ENCODE measurements at regions not wholly inside any gene's neighbourhood (a gene's known extent, or its start where the extent isn't known, plus 50 kb on each side); places are given as distances from the start of the nearest gene placed in this dataset.
A peak's percentile ranks its signal among the peaks of the same experiment; 100 is the strongest.

- peak; percentile 71 for DNase-seq (ENCODE audit: low spot score)
Measured at GRCh38 chr9:107644733-107645463, 155.3 kb upstream of the KLF4 start.

DNA sequence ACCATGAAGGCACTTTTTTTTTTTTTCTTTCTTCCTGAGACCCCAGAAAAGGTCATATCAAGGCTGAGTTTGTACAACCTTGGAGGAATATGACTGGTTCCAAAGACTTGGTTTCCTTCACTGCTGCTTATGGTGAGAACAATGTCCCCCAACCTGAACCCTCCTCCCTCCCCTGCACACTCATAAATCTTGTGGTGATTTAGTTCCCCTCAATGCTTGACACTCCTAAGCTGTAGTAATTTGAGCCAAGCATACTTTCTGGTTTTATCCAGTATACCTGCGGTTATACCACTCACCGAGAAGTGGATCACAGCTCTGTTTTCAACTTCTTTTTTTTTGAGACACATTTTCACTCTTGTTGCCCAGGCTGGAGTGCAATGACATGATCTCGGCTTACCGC lies 149.9 kb upstream of the KLF4 start:
- no peak for DNase-seq (ENCODE audit: low spot score)

DNA sequence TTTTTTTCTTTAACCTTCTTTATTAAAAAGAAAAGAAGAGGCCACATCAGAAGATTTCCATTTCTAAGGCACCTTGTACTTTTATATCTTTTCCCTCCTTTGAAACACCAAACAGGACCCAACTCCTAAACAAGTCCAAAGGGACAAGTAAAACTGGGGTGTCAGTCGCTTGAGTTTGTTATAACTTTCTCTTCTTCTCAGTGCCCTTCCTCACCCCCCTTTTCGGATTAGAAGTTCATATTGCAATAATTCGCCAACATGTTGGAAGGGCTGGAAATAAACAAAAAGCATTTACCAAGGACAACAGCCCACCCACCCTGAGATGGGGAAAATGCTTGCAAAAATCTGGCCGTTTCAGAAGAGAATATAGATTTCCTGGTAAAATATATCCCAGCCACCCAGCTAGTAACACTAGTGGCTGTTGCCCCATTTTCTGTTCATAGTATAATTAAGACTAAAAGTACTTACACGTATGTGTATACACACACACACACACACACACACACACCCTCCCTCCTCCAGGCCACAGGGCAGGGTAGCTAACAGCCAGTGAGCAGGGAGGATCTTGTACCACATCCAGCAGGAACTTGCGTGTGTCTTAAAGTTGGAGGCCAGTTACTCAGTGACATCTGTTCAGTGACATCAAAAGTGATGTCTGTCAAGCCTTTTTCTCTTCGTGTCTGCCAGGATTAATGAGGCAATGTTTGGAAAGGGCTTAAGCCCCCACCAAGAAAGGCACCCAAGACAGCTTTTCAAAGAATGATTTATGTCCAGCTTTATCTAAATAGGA lies 149.1 kb upstream of the KLF4 start:
- peak; percentile 40 for DNase-seq (ENCODE audit: low spot score)

- peak; percentile 89 for DNase-seq (ENCODE audit: low spot score)
Measured at GRCh38 chr9:107637421-107638420, 148.2 kb upstream of the KLF4 start.

GRCh38 chr9:107636571-107637381 lies 147.2 kb upstream of the KLF4 start:
- no peak for DNase-seq (ENCODE audit: low spot score)

DNA sequence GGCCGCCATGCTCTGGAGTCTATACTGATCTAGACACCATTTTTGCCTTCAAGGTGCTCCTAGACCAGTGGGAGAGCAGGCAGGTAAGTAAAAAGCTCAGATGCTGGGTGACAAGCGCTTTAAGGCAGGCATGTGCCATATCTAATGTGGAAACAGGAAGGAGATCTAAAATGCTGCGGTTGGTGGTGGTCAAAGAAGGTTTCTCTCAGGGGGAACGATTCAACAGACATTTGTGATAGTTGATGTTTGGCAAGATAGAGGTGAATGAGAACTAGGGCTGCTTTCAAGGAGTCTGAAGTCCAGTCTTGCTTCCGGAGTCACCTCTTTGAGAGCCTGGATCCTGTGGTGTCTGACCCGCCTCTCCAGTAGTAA lies 146.2 kb upstream of the KLF4 start:
- no peak for DNase-seq (ENCODE audit: low spot score)

- DNase-seq (ENCODE audit: low spot score), result peak; percentile 80
Measured at GRCh38 chr9:107635101-107635802, 145.7 kb upstream of the KLF4 start.

GRCh38 chr9:107633406-107633805 lies 143.8 kb upstream of the KLF4 start:
- DNase-seq (ENCODE audit: low spot score), result no peak

- DNase-seq (ENCODE audit: low spot score), result no peak
Measured at GRCh38 chr9:107632661-107633060, 143.1 kb upstream of the KLF4 start.

DNA sequence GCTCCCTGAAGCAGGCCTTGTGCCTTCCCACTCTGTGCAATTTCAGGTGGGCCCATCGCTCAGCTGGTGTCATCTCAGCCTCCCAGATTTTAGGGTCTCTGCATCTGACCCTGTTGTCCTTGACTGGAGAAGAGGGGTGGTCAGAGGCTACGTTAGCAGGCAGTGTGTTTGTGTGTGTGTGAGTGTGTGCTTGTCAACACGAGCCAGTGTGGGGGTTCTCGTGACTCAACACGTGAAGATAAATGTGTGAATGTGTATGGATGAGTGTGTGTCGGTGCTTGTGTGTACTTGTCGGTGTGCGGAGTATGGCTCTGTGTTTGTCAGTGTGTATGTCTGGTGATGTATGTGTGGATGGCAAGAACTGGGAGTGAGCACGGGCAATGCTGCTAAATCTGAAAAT lies 142.6 kb upstream of the KLF4 start:
- DNase-seq (ENCODE audit: low spot score), result no peak

- DNase-seq (ENCODE audit: low spot score), result no peak
Measured at GRCh38 chr9:107631788-107632187, 142.2 kb upstream of the KLF4 start.

DNA sequence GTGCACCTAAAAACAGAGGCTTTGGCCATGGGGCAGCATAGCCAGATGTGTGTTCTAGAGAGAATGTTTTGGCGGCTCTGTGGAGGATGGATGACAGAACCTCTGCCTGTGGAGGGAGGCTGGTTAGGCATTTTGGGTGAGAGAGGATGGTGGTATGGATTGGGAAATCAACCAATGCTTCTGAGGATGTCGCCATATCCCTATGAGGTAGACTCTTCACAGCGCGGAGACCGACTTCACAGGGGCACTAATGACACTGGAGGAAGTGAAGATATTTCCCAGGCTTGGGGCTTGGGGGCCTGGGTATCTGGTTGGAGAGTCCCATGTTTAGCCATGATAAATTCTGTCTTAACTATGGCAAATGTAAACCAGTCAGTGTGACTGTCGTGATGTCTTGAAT lies 140.6 kb upstream of the KLF4 start:
- no peak for DNase-seq (ENCODE audit: low spot score)

GRCh38 chr9:107628444-107628843 lies 138.9 kb upstream of the KLF4 start:
- DNase-seq (ENCODE audit: low spot score), result no peak

DNA sequence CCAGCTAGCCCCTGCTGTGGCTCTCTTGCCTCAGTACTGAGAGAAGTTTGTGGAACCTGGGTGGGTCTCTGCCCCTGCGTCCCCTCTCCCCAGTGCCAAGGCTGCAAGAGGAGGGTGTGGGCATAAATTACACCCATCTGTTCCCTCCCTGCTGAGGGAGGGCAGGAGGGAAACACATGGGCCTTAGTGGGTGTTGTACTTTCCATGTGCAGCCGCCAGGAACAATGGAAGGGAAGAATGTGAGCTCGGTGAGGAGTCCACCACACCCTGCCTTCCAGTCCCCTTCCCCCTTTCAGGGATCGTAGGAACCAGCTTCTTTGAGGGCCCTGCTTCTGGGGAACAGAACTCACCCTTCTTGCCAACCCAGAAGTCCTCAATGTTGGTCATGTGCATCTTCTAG lies 138.2 kb upstream of the KLF4 start:
- DNase-seq (ENCODE audit: low spot score), result no peak

DNA sequence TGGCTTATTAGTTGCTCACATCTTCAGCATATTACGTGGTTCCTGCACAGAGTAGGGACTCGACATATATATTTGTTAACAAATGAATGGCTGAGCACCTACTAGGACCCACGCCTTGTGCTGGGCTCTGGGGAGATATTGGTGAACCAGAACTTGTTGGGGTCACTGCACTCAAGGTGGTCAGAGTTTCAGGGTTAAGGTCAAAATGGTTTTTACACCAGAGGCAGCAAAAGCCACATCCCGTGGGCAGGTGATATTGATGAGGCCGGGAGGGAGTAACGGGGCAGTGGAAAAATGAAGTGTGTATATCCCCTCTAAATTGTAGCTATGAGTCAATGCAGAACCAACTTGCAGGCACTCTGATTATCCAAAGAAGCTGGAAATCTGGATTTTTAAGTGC lies 136.5 kb upstream of the KLF4 start:
- no peak for DNase-seq (ENCODE audit: low spot score)

GRCh38 chr9:107625383-107625984 lies 135.9 kb upstream of the KLF4 start:
- no peak for DNase-seq (ENCODE audit: low spot score)

- no peak for DNase-seq (ENCODE audit: low spot score)
Measured at GRCh38 chr9:107624234-107624948, 134.8 kb upstream of the KLF4 start.

DNA sequence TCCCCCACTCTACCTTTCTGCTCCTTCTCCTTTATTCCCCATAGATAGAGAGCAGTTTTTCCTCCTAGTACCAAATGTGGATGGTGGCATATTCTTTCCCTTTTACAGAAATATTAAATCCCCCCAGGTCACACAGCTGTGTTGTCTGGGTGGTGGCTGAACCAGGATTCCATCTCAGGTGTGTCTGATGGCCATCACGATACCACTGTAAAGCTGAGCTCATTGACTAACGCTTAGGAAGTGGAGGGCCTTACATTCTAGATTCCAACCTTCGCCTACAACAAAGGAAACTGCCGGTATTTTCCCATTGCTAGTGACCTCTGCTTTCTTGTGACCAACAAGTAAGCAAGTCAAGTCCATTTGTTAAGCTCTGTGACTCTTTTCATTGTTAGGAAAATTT lies 131.9 kb upstream of the KLF4 start:
- DNase-seq (ENCODE audit: low spot score), result no peak

DNA sequence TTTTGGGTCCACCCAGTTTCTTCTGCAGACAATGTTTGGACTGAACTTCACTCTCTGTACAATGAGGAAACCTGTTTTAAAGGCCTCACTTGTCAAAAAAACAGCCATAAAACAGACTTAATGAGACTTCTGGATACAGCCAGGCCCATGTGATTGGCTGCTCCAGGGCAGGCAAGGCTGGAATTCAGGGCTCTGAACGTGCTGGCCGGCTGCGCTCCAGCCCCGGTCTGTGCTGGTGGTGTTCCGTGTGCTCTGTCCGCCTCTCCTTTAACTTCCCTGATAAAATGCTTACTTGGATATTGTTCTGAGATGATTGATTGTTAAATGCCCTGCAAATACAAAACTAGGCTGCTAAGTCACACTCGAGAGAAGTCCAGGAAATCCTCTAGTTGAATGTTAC lies 131.2 kb upstream of the KLF4 start:
- peak; percentile 18 for DNase-seq (ENCODE audit: low spot score)

DNA sequence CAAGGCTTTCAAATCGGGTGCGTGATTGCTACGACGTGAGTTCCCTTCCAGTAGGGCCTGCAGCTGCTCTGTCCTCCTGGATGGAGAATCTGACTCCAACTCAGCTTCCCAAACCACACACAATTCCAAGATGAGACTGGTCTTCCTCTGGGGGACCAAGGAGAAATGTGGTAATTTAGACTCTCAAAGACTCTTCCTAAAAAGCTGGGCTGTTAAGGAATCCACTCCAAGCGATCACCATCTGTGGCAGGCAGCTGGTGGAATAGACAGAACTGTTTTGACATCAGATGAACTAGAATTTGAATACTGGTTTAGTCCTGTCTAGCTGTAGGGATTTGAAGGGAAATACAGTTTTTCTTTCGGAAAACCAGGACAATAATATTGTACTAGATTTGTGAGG lies 130.7 kb upstream of the KLF4 start:
- DNase-seq (ENCODE audit: low spot score), result peak; percentile 37
